HG03280 (cell line): ENCODE measurements at regions not wholly inside any gene's neighbourhood (a gene's known extent, or its start where the extent isn't known, plus 50 kb on each side); places are given as distances from the start of the nearest gene placed in this dataset.

ENCODE experiments used
- ATAC-seq: cut with Tn5 transposase; IDR thresholded peaks from one replicate; pipeline ENCODE4 v1.9.1; 2021; ENCODE audit warnings: mild to moderate bottlenecking, moderate library complexity; ENCODE audit not compliant: unreplicated experiment

DNA sequence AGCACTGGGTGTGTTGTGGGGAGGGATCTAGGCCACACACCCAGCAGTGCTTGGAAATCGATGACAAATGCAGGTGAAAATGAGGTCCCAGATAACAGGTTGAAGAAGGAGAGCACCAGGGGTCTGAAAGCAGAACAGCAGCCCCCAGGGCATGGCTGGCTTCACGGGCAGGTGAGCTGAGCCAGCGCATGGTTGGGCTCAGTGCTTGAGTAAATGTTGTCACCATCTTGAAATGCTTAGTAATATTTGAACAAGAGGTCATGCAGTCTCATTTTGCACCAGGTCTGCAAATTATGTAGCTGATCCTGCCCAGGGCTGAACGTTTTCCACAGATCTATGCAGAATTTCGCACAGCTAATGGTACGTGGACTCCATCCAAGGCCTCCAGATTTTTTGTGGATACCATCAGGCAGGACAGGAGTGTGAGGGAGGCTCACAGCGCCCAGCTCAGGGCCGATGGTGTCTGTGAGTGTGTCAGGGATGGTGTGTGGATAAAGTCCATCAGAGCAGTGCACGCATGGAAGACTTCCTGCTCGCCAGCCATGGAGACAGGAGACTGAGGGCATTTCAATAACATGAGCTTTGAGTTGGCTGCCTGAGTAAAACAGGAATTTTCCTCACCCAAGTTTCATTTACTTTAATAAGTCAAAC is 53.1 kb upstream of the SNX9 start:
- no peak for ATAC-seq

DNA sequence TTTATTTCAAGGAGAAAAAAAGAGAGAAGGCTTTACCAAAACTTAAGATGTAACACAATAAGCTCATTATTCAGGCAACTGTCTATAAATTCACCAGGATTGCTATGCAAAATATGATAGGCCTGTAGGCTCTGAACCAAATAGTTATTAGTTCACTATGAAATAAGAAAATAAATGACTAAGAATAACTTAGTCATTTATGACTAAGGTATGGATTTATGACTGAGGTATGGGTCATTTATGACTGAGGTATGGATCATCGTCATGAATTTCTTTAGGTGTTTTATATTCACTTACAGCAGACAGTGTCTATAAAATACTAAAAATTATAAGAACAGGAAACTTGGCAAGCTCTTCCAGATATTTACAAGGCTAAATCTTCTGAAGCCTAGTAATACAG is 52.1 kb upstream of the SNX9 start:
- ATAC-seq: no peak

DNA sequence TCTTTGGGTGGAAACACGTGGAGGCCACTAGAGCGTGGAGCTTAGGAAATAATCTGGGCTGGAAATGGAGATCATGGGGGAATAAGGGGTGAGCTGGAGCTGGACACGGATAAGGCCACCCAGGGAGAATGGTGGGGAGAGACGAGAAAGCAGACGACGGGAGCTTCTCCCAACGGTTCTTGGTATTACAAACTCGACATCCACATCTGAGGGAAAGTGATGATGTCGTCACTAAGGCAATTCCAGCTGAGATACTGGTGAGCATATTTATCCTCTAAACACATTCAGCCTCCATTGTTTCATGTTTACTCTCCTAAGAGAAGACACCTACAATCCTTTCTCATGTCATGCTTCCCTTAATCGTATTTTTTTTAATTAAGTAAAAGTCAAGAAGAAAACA is 50.2 kb upstream of the SNX9 start:
- ATAC-seq: no peak
